PC-3 (cell line): ENCODE measurements at regions not wholly inside any gene's neighbourhood (a gene's known extent, or its start where the extent isn't known, plus 50 kb on each side); places are given as distances from the start of the nearest gene placed in this dataset.

ENCODE experiments used
- ATAC-seq: fragments of 200-7000 bp; cut with Tn5 transposase; 2 replicates; pipeline ENCODE4 v1.9.1; 2020; ENCODE audit warnings: mild to moderate bottlenecking, moderate library complexity
- BruUV-seq: library from RNA; stranded (reverse); fragments of 400-500 nt; replicated peaks from 2 replicates; lab custom pipeline; 2021; lab: Mats Ljungman, UMichigan
- CTCF ChIA-PET: fragments of 300-600 bp; sonication (Branson Sonifier 250); formaldehyde crosslinking; loops from one replicate; lab custom pipeline; 2022; ENCODE audit warnings: antibody characterized with exemption; lab: Charles Lee
- POLR2A ChIA-PET: fragments of 300-600 bp; sonication (Branson Sonifier 250); formaldehyde crosslinking; loops from one replicate; lab custom pipeline; 2022; ENCODE audit warnings: antibody characterized with exemption; ENCODE audit not compliant: unreplicated experiment; lab: Charles Lee
- DNase-seq: peaks from one replicate; pipeline ENCODE4 v3.0.0-alpha.2; 2015
- H2AFZ ChIP-seq: fragments of 300-600 bp; sonication (generic); 2 replicates; pipeline ENCODE4 v1.6.0; 2016; ENCODE audit warnings: antibody characterized with exemption, low read length
- H3F3A ChIP-seq: fragments of 300-600 bp; sonication (generic); one replicate; pipeline ENCODE4 v1.6.0; 2017; ENCODE audit warnings: antibody characterized with exemption, low read length, control low read depth, mild to moderate bottlenecking; ENCODE audit not compliant: unreplicated experiment
- H3K27ac ChIP-seq: fragments of 300-600 bp; sonication (generic); 2 replicates; pipeline ENCODE4 v1.5.1; 2016; ENCODE audit warnings: mild to moderate bottlenecking, low read length
- H3K27me3 ChIP-seq: fragments of 300-600 bp; sonication (generic); 2 replicates; pipeline ENCODE4 v1.6.1; 2016; ENCODE audit warnings: low read length, mixed read lengths
- H3K36me3 ChIP-seq: fragments of 300-600 bp; sonication (generic); 2 replicates; pipeline ENCODE4 v1.6.1; 2016; ENCODE audit warnings: low read depth, mixed run types, low read length, mixed read lengths
- H3K4me1 ChIP-seq: fragments of 300-600 bp; sonication (generic); 2 replicates; pipeline ENCODE4 v1.5.1; 2016; ENCODE audit warnings: low read length; ENCODE audit not compliant: insufficient read depth
- H3K4me2 ChIP-seq: fragments of 300-600 bp; sonication (generic); 2 replicates; pipeline ENCODE4 v1.6.0; 2016; ENCODE audit warnings: low read length
- H3K4me3 ChIP-seq: fragments of 300-600 bp; sonication (generic); 2 replicates; pipeline ENCODE4 v1.5.1; 2016; ENCODE audit warnings: mild to moderate bottlenecking, low read length, mixed read lengths
- H3K79me2 ChIP-seq: fragments of 300-600 bp; sonication (generic); 2 replicates; pipeline ENCODE4 v1.6.1; 2017; ENCODE audit warnings: low read length, mixed read lengths
- H3K9ac ChIP-seq: fragments of 300-600 bp; sonication (generic); 2 replicates; pipeline ENCODE4 v1.6.0; 2016; ENCODE audit warnings: mild to moderate bottlenecking, low read length
- H3K9me2 ChIP-seq: fragments of 300-600 bp; sonication (generic); replicated peaks from 2 replicates; pipeline ENCODE4 v1.6.1; 2016; ENCODE audit warnings: mixed run types, low read length, mixed read lengths
- H3K9me3 ChIP-seq: fragments of 300-600 bp; sonication (generic); 2 replicates; pipeline ENCODE4 v1.6.1; 2016; ENCODE audit warnings: low read length, mixed read lengths
- H4K20me1 ChIP-seq: fragments of 300-600 bp; sonication (generic); 2 replicates; pipeline ENCODE4 v1.6.1; 2016; ENCODE audit warnings: low read length, mixed read lengths
- EZH2 ChIP-seq: fragments of 300-600 bp; sonication (generic); IDR thresholded peaks from one replicate; pipeline ENCODE4 v1.6.1; 2017; ENCODE audit warnings: antibody characterized with exemption, mild to moderate bottlenecking, low read length; ENCODE audit not compliant: unreplicated experiment
- EZH2phosphoT487 ChIP-seq: fragments of 300-600 bp; sonication (generic); IDR thresholded peaks from 2 replicates; pipeline ENCODE4 v1.6.1; 2018; ENCODE audit warnings: mild to moderate bottlenecking, antibody characterized with exemption, low read length, borderline replicate concordance
- intact Hi-C: fragments of 100-400 bp; cut with micrococcal nuclease; formaldehyde crosslinking; loops from 2 replicates; pipeline ENCODE4 v1.9.0; 2023
- TF ChIP-seq, protein P1 (sequence below): fragments of 300-600 bp; sonication (generic); conservative IDR thresholded peaks from 2 replicates; pipeline ENCODE4 v1.5.1; 2017; ENCODE audit warnings: antibody characterized with exemption, low read depth, mild to moderate bottlenecking, low read length

DNA sequence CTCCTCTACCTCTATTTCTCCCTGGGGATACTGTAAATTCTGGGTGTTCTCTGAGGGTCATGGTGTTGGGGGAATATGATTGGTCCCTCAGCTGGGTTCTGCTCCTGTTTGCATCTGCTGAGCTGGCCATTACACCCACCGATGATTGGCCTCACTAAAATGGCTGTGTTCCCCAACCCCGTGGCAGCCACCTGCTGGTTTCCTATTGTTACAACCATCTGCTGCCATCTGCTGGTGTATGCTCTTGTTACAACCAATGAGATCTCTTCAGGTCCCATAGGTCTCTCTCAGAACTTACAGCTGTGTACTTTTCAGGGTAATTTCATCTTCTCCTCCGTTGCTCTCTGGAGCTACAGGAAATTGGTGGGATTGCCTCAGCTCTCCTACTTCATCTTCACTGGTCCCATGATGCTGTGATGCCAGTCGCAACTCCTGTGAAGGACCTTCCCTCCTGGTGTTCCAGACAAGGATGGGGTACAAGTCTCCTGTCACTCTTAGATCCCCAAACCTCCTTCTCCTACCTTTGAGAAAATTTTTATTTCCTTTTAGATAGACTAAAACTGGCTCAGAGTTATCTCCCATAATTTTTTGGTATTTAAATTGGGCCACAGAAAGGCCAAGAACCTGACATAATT is 303.5 kb upstream of the SMIM30 start:
- H3K36me3 ChIP-seq: no peaks in the 10 kb centered on the region
- no peaks in the 10 kb centered on the region for H3K27me3 ChIP-seq
- no peaks in the 10 kb centered on the region for H3K9me3 ChIP-seq
- BruUV-seq: no TSS peak
- ChIA-PET POLR2A (no interaction called here), CTCF (interaction anchor here (0.5 to 1.3 kb wide), 4 partner anchors 262 to 872 kb away, joined by 3 to 14 read pairs (median 4); no protein-coding TSS in a partner anchor)
- H2AFZ ChIP-seq: peak overlapping the region; percentile 90
- H3K4me2 ChIP-seq: 0 out of 2 replicates have a peak overlapping the region, but pooled peaks have one; percentile 51
- intact Hi-C loops: loop anchor here (1.0 to 5.0 kb wide), 4 partner anchors 265 to 921 kb away; no protein-coding TSS in a partner anchor
- no peak overlapping the region for H3K4me3 ChIP-seq
- H3K9ac ChIP-seq: no peak overlapping the region
- no peak overlapping the region for H3K27ac ChIP-seq
- ATAC-seq: peak; percentile 99
- no peaks in the 10 kb centered on the region; the same call in 1 of the 2 replicates for H3K4me1 ChIP-seq
- TF ChIP-seq EZH2 (no peak), EZH2phosphoT487 (no peak)
- TF ChIP-seq, protein P1, sequence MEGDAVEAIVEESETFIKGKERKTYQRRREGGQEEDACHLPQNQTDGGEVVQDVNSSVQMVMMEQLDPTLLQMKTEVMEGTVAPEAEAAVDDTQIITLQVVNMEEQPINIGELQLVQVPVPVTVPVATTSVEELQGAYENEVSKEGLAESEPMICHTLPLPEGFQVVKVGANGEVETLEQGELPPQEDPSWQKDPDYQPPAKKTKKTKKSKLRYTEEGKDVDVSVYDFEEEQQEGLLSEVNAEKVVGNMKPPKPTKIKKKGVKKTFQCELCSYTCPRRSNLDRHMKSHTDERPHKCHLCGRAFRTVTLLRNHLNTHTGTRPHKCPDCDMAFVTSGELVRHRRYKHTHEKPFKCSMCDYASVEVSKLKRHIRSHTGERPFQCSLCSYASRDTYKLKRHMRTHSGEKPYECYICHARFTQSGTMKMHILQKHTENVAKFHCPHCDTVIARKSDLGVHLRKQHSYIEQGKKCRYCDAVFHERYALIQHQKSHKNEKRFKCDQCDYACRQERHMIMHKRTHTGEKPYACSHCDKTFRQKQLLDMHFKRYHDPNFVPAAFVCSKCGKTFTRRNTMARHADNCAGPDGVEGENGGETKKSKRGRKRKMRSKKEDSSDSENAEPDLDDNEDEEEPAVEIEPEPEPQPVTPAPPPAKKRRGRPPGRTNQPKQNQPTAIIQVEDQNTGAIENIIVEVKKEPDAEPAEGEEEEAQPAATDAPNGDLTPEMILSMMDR: peak; percentile 89
- H3K79me2 ChIP-seq: no peaks in the 10 kb centered on the region
- DNase-seq: peak; percentile 86
- H3F3A ChIP-seq: no peaks in the 10 kb centered on the region
- no peaks in the 10 kb centered on the region for H3K9me2 ChIP-seq
- no peaks in the 10 kb centered on the region for H4K20me1 ChIP-seq

DNA sequence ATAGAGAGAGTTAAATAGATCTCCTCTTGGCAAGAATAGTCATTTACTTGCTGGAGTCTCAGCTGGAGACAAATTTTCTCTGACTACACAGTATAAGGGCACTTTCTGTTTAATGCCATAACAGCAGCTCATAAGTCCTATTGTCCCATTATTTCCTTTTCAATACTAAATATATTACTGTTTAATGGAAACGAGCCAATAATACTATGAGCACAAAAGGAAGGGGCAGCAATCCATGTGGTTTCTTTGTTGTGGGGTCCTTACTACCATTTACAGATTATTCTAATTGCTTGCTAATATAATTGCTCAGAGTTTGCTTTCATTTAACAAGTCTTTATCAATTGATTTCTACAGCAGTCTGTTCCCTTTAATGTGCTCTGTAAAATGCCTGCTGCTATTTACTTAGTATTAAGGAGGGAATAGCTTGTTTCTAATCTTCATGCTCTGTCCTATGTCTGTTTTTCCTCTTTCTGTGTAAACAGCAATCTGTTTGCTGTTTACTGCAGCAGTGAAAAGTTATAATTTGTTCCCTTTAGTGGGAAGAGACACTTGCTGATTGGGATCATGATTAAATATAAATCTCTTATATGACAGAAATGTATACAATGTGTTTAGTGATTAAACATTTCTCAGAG is 296.2 kb upstream of the SMIM30 start:
- Histone ChIP-seq H3K27me3 (no peaks in the 10 kb centered on the region), H2AFZ (no peak overlapping the region), H3K36me3 (no peaks in the 10 kb centered on the region), H3K4me2 (no peak overlapping the region), H3K27ac (no peak overlapping the region), H3F3A (no peaks in the 10 kb centered on the region), H3K4me1 (no peaks in the 10 kb centered on the region), H3K9ac (no peak overlapping the region), H3K79me2 (no peaks in the 10 kb centered on the region), H3K4me3 (no peak overlapping the region), H4K20me1 (no peaks in the 10 kb centered on the region), H3K9me2 (no peaks in the 10 kb centered on the region), H3K9me3 (no peaks in the 10 kb centered on the region)
- ChIA-PET CTCF (no interaction called here), POLR2A (no interaction called here)
- BruUV-seq: no TSS peak
- ATAC-seq (no peak), DNase-seq (no peak)
- intact Hi-C loops: no loop called here
- TF ChIP-seq EZH2phosphoT487 (no peak), EZH2 (no peak)
- TF ChIP-seq, protein P1: no peak

DNA sequence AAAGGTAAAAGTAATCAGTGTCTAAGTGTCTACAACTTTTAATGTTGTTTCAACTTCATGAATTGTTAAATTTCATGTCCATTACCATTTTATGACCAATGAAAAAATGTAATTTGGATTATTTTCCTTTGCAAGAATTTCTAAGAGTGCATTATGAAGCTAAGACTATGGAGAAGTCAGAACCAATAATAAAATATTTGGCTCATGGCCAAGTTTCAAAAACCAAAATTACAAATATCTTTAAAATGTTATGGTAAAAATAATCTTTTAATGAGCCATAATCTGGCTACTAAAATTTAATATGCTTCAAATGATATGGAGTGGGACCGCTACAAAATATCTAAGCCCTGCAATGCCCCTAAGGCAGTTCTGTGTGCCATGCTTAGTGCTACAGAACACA is 294.1 kb upstream of the SMIM30 start:
- no TSS peak for BruUV-seq
- Histone ChIP-seq H3K79me2 (no peaks in the 10 kb centered on the region), H3K36me3 (no peaks in the 10 kb centered on the region), H3K4me2 (no peak overlapping the region), H2AFZ (no peak overlapping the region), H3K27ac (no peak overlapping the region), H3K27me3 (no peaks in the 10 kb centered on the region), H3F3A (no peaks in the 10 kb centered on the region), H3K9me3 (no peaks in the 10 kb centered on the region), H3K4me3 (no peak overlapping the region), H3K9me2 (no peaks in the 10 kb centered on the region), H4K20me1 (no peaks in the 10 kb centered on the region), H3K4me1 (no peaks in the 10 kb centered on the region), H3K9ac (no peak overlapping the region)
- TF ChIP-seq, protein P1: no peak
- TF ChIP-seq EZH2phosphoT487 (no peak), EZH2 (no peak)
- ChIA-PET POLR2A (no interaction called here), CTCF (no interaction called here)
- DNase-seq (no peak), ATAC-seq (no peak)
- intact Hi-C loops: no loop called here
